GM13976 (cell line): ENCODE measurements at regions not wholly inside any gene's neighbourhood (a gene's known extent, or its start where the extent isn't known, plus 50 kb on each side); places are given as distances from the start of the nearest gene placed in this dataset.

ENCODE experiments used
- DNase-seq: peaks from one replicate; pipeline ENCODE4 v3.0.0; 2012; ENCODE audit warnings: low spot score
- in situ Hi-C: fragments of 300-500 bp; cut with MboI; formaldehyde crosslinking; loops from one replicate; pipeline ENCODE4 v1.12.0; 2022; ENCODE audit warnings: low sequenced_read_pairs, mixed read lengths, inconsistent platforms; ENCODE audit not compliant: unreplicated experiment
- TF ChIP-seq, protein P1 (sequence below): IDR thresholded peaks from 2 replicates; pipeline ENCODE4 v1.5.1; 2012; ENCODE audit warnings: borderline replicate concordance, mild to moderate bottlenecking; ENCODE audit not compliant: insufficient read depth; ENCODE audit errors: extremely low read depth, missing control alignments, control extremely low read depth

- TF ChIP-seq, protein P1, sequence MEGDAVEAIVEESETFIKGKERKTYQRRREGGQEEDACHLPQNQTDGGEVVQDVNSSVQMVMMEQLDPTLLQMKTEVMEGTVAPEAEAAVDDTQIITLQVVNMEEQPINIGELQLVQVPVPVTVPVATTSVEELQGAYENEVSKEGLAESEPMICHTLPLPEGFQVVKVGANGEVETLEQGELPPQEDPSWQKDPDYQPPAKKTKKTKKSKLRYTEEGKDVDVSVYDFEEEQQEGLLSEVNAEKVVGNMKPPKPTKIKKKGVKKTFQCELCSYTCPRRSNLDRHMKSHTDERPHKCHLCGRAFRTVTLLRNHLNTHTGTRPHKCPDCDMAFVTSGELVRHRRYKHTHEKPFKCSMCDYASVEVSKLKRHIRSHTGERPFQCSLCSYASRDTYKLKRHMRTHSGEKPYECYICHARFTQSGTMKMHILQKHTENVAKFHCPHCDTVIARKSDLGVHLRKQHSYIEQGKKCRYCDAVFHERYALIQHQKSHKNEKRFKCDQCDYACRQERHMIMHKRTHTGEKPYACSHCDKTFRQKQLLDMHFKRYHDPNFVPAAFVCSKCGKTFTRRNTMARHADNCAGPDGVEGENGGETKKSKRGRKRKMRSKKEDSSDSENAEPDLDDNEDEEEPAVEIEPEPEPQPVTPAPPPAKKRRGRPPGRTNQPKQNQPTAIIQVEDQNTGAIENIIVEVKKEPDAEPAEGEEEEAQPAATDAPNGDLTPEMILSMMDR, result no peak
- in situ Hi-C loops, result no loop called here
- DNase-seq, result no peak
Measured at GRCh38 chr13:68993154-68993553, 1114.5 kb upstream of the ATXN8OS start.

DNA sequence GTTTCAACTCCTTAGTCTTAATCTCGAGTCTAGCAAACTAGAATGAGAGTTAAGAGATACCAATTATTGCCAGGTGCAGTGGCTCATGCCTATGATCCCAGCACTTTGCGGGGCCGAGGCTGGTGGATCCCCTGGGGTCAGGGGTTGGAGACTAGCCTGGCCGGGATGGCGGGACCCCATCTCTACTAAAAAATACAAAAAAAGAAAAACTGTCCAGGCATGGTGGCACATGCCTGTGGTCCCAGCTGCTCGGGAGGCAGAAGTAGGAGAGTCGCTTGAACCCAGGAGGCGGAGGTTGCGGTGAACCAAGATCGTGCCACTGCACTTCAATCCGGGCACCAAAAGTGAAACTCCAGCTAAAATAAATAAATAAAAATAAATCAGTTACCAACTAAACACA lies 1119.5 kb upstream of the ATXN8OS start:
- no peak for DNase-seq
- in situ Hi-C loops, result no loop called here
- TF ChIP-seq, protein P1, result no peak

DNA sequence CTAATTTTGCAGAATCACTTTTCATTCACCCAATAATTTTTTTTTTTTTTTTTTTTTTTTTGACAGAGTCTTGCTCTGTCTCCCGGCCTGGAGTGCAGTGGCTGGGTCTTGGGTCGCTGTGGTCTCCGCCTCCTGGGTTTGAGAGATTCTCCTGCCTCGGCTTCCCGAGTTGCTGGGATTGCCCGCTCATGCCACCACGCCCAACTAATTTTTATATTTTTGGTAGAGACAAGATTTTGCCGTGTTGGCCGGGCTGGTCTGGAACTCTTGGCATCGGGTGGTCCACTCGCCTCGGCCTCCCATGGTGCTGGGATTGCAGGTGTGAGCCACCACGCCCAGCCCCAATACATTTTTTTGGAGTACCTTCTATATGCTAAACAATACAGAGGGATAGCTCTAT lies 1120.0 kb upstream of the ATXN8OS start:
- DNase-seq, result no peak
- TF ChIP-seq, protein P1, result no peak
- in situ Hi-C loops, result no loop called here

GRCh38 chr13:68984688-68985319 lies 1122.8 kb upstream of the ATXN8OS start:
- no peak for DNase-seq
- TF ChIP-seq, protein P1, result no peak
- in situ Hi-C loops, result no loop called here

DNA sequence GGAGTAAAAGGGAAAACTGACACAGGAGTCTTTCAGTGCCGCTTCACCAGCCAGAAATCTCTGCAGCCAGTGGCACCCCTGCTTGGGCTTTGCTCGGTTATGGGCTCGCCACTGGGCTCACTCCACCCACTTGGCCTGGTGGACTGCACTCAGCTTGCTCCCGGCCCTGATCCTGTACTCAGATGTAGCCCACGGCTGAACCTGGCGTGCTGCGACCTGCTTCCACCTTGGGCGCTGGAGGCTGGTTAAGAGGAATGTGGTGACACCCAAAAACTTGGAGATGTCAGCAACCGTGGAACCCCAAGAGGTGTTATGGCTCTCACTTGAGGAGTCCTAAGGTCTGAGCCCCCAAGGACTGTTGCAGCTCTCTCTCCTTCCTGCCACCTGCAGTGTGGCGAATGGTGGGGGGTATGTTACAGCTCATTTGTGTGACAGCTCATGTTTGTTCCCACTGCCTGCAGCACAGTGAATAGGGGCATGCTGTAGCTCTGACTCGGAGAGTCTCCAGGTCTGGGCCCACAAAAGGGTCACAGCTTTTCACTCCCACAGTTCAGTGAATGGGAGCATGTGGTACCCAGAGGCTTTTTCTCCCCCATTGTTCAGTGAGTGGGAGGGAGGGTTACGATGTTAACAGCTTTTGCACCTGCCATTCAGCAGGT lies 1124.5 kb upstream of the ATXN8OS start:
- TF ChIP-seq, protein P1, result no peak
- DNase-seq, result no peak
- in situ Hi-C loops, result no loop called here

- TF ChIP-seq, protein P1, result no peak
- no peak for DNase-seq
- in situ Hi-C loops, result no loop called here
Measured at GRCh38 chr13:68976287-68976686, 1131.3 kb upstream of the ATXN8OS start.
